ENCODE measurements at regions not wholly inside any gene's neighbourhood (a gene's known extent, or its start where the extent isn't known, plus 50 kb on each side); places are given as distances from the start of the nearest gene placed in this dataset.
"Not testable (repeated sequence)": the region's sequence is repeated elsewhere in the genome, so short reads cannot be mapped to it uniquely, and the experiment has no call there.

GRCh38 chr2:89756616-89757015 is 1065.1 kb downstream of the RPIA start:
- H3K27ac ChIP-seq; CTCF ChIA-PET; POLR2A ChIA-PET (ENCODE audit: low non-redundant PET); DNase-seq (ENCODE audit: low spot score): not testable (repeated sequence)

- H3K27ac ChIP-seq; POLR2A ChIA-PET (ENCODE audit: low non-redundant PET); DNase-seq (ENCODE audit: low spot score); CTCF ChIA-PET: not testable (repeated sequence)
These were observed 1067.0 kb downstream of the RPIA start for GRCh38 chr2:89758332-89759026.

- CTCF ChIA-PET; DNase-seq (ENCODE audit: low spot score); H3K27ac ChIP-seq; POLR2A ChIA-PET (ENCODE audit: low non-redundant PET): not testable (repeated sequence)
These were observed 1069.3 kb downstream of the RPIA start for GRCh38 chr2:89760762-89761161.

GRCh38 chr2:89761171-89761570 is 1069.7 kb downstream of the RPIA start:
- POLR2A ChIA-PET (ENCODE audit: low non-redundant PET); H3K27ac ChIP-seq; CTCF ChIA-PET; DNase-seq (ENCODE audit: low spot score): not testable (repeated sequence)

GRCh38 chr2:89761863-89762262 is 1070.4 kb downstream of the RPIA start:
- POLR2A ChIA-PET (ENCODE audit: low non-redundant PET); DNase-seq (ENCODE audit: low spot score); CTCF ChIA-PET; H3K27ac ChIP-seq: not testable (repeated sequence)

GRCh38 chr2:89762461-89763253 is 1071.2 kb downstream of the RPIA start:
- DNase-seq (ENCODE audit: low spot score); H3K27ac ChIP-seq; POLR2A ChIA-PET (ENCODE audit: low non-redundant PET): not testable (repeated sequence)
- CTCF ChIA-PET: interaction anchor here (0.6 kb wide), 1 partner anchor 1274 kb away, joined by 3 read pairs; no protein-coding TSS in a partner anchor

GRCh38 chr2:89763254-89763580 is 1071.7 kb downstream of the RPIA start:
- no peak for DNase-seq (ENCODE audit: low spot score)
- no peak for TF ChIP-seq CTCF (conservative IDR thresholded peaks at IDR 0.05; ENCODE audit: low read depth)
- CTCF ChIA-PET: no interaction called here
- POLR2A ChIA-PET (ENCODE audit: low non-redundant PET): no interaction called here
- no peak overlapping the region for H3K27ac ChIP-seq

GRCh38 chr2:89763581-89764485 is 1072.4 kb downstream of the RPIA start:
- CTCF ChIA-PET: no interaction called here
- POLR2A ChIA-PET (ENCODE audit: low non-redundant PET): no interaction called here
- no peak for DNase-seq (ENCODE audit: low spot score)
- TF ChIP-seq CTCF (conservative IDR thresholded peaks at IDR 0.05; ENCODE audit: low read depth): no peak
- no peak overlapping the region for H3K27ac ChIP-seq

- CTCF ChIA-PET; DNase-seq (ENCODE audit: low spot score); POLR2A ChIA-PET (ENCODE audit: low non-redundant PET); H3K27ac ChIP-seq: not testable (repeated sequence)
These were observed 1073.3 kb downstream of the RPIA start for GRCh38 chr2:89764571-89765360.

- H3K27ac ChIP-seq; DNase-seq (ENCODE audit: low spot score); POLR2A ChIA-PET (ENCODE audit: low non-redundant PET); CTCF ChIA-PET: not testable (repeated sequence)
These were observed 1073.9 kb downstream of the RPIA start for GRCh38 chr2:89765361-89765718.

- POLR2A ChIA-PET (ENCODE audit: low non-redundant PET); CTCF ChIA-PET; H3K27ac ChIP-seq; DNase-seq (ENCODE audit: low spot score): not testable (repeated sequence)
These were observed 1074.9 kb downstream of the RPIA start for GRCh38 chr2:89766141-89766990.

- H3K27ac ChIP-seq; CTCF ChIA-PET; POLR2A ChIA-PET (ENCODE audit: low non-redundant PET); DNase-seq (ENCODE audit: low spot score): not testable (repeated sequence)
These were observed 1075.6 kb downstream of the RPIA start for GRCh38 chr2:89767058-89767457.
